ENCODE measurements at regions not wholly inside any gene's neighbourhood (a gene's known extent, or its start where the extent isn't known, plus 50 kb on each side); places are given as distances from the start of the nearest gene placed in this dataset.

DNA sequence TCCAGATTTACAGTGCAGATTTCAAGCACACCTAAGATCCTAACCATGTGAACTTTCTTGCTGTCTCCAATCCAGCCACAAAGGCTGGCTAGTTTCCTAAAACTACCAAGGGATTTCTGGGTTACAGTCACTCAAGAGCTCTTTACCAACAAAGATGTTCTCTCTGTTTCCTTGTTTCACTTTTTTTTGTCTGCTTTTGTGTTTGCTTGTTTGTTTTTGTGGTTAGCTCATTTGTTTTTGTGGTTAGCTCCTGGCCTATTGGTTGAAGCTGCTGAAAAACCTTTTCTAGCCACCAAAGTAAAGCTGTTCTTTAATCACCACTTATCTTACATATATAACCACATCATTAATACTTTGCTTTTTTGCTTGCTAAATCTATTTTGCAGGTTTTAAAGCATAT, 642.5 kb upstream of the GALNTL6 start:
- TF ChIP-seq, protein P1, sequence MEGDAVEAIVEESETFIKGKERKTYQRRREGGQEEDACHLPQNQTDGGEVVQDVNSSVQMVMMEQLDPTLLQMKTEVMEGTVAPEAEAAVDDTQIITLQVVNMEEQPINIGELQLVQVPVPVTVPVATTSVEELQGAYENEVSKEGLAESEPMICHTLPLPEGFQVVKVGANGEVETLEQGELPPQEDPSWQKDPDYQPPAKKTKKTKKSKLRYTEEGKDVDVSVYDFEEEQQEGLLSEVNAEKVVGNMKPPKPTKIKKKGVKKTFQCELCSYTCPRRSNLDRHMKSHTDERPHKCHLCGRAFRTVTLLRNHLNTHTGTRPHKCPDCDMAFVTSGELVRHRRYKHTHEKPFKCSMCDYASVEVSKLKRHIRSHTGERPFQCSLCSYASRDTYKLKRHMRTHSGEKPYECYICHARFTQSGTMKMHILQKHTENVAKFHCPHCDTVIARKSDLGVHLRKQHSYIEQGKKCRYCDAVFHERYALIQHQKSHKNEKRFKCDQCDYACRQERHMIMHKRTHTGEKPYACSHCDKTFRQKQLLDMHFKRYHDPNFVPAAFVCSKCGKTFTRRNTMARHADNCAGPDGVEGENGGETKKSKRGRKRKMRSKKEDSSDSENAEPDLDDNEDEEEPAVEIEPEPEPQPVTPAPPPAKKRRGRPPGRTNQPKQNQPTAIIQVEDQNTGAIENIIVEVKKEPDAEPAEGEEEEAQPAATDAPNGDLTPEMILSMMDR (conservative IDR thresholded peaks at IDR 0.05; ENCODE audit: low read depth, low read length) = no peak
- H3K4me3 ChIP-seq (ENCODE audit: low read depth, low read length) = no peak overlapping the region
- DNase-seq (ENCODE audit: low read depth) = no peak

DNA sequence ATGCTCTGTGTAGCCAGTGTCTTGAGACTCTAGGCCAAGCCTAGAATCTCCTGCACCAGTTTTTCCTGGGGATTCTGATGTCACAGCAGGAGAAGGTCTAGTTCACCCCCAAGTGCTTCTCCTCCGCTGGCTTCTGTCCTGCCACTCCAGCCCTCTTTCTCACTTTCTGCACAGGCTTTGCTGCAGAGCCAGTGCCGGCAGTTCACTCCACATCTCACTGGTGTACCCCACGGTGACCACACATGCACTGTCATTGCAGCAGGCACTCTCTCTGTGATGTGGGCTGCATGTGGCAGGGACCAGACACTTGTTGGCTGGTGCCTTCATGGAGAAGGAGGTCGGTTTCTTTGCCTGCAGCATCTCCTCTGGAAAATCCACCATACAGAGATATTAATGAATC, 643.8 kb upstream of the GALNTL6 start:
- TF ChIP-seq, protein P1 (conservative IDR thresholded peaks at IDR 0.05; ENCODE audit: low read depth, low read length) = no peak
- DNase-seq (ENCODE audit: low read depth) = no peak
- no peak overlapping the region for H3K4me3 ChIP-seq (ENCODE audit: low read depth, low read length)

DNA sequence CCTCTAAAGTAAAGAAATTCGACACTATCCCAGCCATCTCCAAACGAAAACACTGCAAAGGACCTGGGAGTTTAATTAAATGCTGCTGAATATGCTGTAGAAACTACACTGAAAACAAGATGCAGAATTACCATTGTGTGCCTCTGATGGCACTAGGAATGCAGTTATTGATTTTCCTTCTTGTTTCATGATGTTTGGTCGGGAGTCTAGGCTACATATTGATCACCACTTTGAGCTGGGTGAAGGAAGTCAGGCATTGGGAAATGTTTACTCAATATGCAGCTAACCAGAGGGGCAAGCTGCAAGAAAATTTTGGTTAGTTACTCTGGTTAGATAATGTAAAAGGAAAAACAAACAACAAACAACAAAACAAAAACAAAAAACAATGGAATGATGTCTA, 650.7 kb upstream of the GALNTL6 start:
- no peak for DNase-seq (ENCODE audit: low read depth)
- TF ChIP-seq, protein P1 (conservative IDR thresholded peaks at IDR 0.05; ENCODE audit: low read depth, low read length) = no peak
- no peak overlapping the region for H3K4me3 ChIP-seq (ENCODE audit: low read depth, low read length)

DNA sequence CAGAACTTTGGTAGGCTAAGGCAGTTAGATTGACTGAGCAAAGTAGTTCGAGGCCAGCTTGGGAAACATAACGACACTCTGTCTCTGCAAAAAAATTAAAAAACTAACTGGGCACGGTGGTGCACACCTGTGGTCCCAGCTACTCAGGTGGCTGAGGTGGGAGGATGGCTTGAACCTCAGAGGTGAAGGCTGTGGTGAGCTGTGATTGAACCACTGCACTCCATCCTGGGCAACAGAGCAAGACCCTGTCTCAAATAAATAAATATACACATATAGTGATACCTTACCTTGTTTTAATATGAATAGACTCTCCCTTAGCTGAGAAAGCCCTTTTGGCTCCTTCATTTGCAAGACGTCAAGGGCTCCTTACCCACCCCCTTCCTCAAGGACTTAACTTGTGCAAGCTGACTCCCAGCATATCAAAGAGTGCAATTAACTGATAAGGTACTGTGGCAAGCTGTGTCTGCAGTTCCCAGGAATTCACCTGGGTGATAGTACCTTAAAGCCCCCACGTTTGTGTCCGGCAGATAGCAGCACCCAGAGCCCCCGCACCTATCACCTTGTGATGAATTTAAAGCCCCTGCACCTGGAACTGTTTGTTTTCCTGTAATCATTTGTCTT, 655.6 kb upstream of the GALNTL6 start:
- DNase-seq (ENCODE audit: low read depth) = no peak
- no peak overlapping the region for H3K4me3 ChIP-seq (ENCODE audit: low read depth, low read length)
- TF ChIP-seq, protein P1 (conservative IDR thresholded peaks at IDR 0.05; ENCODE audit: low read depth, low read length) = no peak

DNA sequence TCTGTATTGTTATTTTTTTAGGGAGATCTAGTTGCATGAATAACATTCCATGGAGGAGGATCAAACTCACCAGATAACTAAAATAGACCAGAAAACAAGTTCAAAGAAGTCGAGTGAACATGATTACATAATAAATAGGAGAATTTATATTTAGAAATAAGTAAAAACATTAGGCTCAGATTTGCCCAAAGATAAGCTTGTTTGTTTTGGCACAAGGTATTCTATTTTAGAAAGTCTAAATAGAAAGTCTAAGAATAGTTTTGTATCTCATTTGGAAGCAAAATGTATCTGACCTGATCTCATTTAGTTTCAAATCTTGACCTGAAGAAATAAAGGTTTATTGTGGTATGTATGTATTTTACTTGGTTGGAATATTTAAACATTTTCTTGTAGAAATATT, 670.6 kb upstream of the GALNTL6 start:
- no peak for DNase-seq (ENCODE audit: low read depth)
- H3K4me3 ChIP-seq (ENCODE audit: low read depth, low read length) = no peak overlapping the region
- TF ChIP-seq, protein P1 (conservative IDR thresholded peaks at IDR 0.05; ENCODE audit: low read depth, low read length) = no peak

DNA sequence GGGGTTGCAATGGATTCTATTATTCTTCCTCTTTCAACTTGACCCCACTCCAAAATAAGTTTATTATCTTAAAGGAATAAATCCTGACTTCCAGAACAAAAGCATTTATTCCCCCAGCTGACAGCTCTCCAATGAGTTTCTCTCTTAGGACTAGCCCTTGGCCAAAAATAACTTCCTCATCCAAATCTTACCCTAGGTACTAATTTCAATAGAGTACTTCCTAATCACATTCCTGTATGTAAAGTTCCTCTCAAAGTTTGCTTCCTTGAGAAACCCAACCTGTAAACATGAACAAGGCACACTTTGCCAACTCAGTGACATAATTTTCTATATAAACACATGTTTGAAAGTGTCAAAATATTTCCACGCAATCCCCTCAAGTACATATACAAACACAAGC, 671.2 kb upstream of the GALNTL6 start:
- no peak for DNase-seq (ENCODE audit: low read depth)
- TF ChIP-seq, protein P1 (conservative IDR thresholded peaks at IDR 0.05; ENCODE audit: low read depth, low read length) = no peak
- no peak overlapping the region for H3K4me3 ChIP-seq (ENCODE audit: low read depth, low read length)

DNA sequence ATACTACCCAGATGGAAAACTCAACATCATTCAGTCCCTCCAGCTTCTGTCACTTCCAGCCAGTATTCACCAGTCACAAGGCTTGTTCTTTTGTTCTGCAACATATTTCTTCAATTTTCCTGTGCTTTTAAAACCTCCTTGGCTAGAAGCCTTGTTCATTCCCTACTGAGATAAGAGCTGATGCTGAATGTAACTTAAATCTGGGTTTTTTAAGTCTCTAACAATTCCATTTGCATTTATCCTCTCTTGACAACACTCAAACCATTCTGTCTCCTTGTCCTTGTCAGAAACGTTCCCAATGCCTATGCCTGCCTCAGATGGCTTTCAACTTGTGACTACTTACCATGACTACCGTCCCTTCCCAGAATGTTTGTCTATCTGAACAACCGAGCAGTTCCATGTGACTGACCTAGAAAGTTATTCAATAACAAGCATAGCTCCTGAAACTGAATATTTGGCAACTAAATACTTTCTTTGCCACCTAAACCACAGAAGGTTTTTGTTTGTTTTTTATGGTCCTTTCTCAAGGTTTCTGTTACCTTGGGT, 682.9 kb upstream of the GALNTL6 start:
- DNase-seq (ENCODE audit: low read depth) = peak; percentile 2
- H3K4me3 ChIP-seq (ENCODE audit: low read depth, low read length) = no peak overlapping the region
- TF ChIP-seq, protein P1 (conservative IDR thresholded peaks at IDR 0.05; ENCODE audit: low read depth, low read length) = no peak
